KMS-11 (cell line): ENCODE measurements at regions not wholly inside any gene's neighbourhood (a gene's known extent, or its start where the extent isn't known, plus 50 kb on each side); places are given as distances from the start of the nearest gene placed in this dataset.

Experiments used
- H2AFZ ChIP-seq: fragments of 200-600 bp; sonication (generic); 2 replicates; pipeline ENCODE4 v1.6.1; 2016; ENCODE audit warnings: antibody characterized with exemption, mixed run types, low read depth
- H3K27ac ChIP-seq: fragments of 200-600 bp; sonication (generic); 2 replicates; pipeline ENCODE4 v1.6.1; 2016; ENCODE audit warnings: mild to moderate bottlenecking, mixed run types
- H3K27me3 ChIP-seq: fragments of 200-600 bp; sonication (generic); 2 replicates; pipeline ENCODE4 v1.6.1; 2017; ENCODE audit warnings: mild to moderate bottlenecking, low read depth, mixed run types, moderate library complexity; ENCODE audit not compliant: insufficient read depth
- H3K36me3 ChIP-seq: fragments of 200-600 bp; sonication (generic); 2 replicates; pipeline ENCODE4 v1.6.1; 2017; ENCODE audit warnings: mild to moderate bottlenecking, mixed run types; ENCODE audit not compliant: insufficient read depth
- H3K4me1 ChIP-seq: fragments of 200-600 bp; sonication (generic); 2 replicates; pipeline ENCODE4 v1.6.1; 2016; ENCODE audit warnings: mild to moderate bottlenecking, low read depth, mixed run types; ENCODE audit not compliant: poor library complexity, severe bottlenecking
- H3K4me2 ChIP-seq: fragments of 200-600 bp; sonication (generic); 2 replicates; pipeline ENCODE4 v1.7.0; 2016; ENCODE audit warnings: mild to moderate bottlenecking, mixed run types
- H3K4me3 ChIP-seq: fragments of 200-600 bp; sonication (generic); IDR thresholded peaks from 2 replicates; pipeline ENCODE4 v1.6.1; 2017; ENCODE audit warnings: low read depth, low read length, mixed read lengths; ENCODE audit not compliant: insufficient read depth
- H3K79me2 ChIP-seq: fragments of 200-600 bp; sonication (generic); 2 replicates; pipeline ENCODE4 v1.6.1; 2016; ENCODE audit warnings: low read depth, mixed run types; ENCODE audit not compliant: insufficient read depth
- H3K9ac ChIP-seq: fragments of 200-600 bp; sonication (generic); 2 replicates; pipeline ENCODE4 v1.6.1; 2016; ENCODE audit warnings: mild to moderate bottlenecking, mixed run types
- H4K20me1 ChIP-seq: fragments of 200-600 bp; sonication (generic); 2 replicates; pipeline ENCODE4 v1.6.1; 2016; ENCODE audit warnings: mild to moderate bottlenecking, mixed run types; ENCODE audit not compliant: insufficient read depth
- CTCF ChIP-seq: fragments of 200-600 bp; sonication (generic); conservative IDR thresholded peaks from 2 replicates; pipeline ENCODE4 v1.6.1; 2017; ENCODE audit warnings: low read depth, mild to moderate bottlenecking, antibody characterized with exemption, low read length, moderate library complexity, mixed read lengths

DNA sequence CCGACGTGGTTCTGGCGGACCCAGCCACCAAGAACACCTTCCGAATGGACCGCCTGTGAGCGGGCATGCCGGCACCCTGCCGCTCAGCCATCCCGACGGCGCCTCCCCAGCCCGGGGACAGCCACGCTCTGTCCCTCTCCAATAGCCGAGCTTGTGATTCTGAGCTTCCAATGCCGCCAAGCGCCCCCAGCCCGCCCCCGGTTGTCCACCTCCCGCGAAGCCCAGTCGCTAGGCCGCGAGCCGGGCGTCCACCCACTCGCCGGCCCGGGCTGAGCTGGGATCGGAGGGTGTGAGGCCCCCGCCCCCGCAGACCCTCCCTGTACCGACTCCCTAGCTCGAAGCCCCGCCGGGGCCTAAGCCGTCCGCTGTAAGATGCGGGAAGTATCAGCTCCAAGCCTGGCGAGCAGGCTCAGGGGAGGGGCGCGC lies 1195.1 kb upstream of the CHAC2 start:
- no peaks in the 10 kb centered on the region for H3K36me3 ChIP-seq
- H3K27me3 ChIP-seq, result no peaks in the 10 kb centered on the region
- H3K79me2 ChIP-seq, result no peaks in the 10 kb centered on the region
- H3K9ac ChIP-seq, result no peak overlapping the region
- no peaks in the 10 kb centered on the region for H4K20me1 ChIP-seq
- no peak overlapping the region for H3K4me3 ChIP-seq
- TF ChIP-seq CTCF, result no peak
- no peaks in the 10 kb centered on the region for H3K4me1 ChIP-seq
- no peak overlapping the region for H2AFZ ChIP-seq
- no peak overlapping the region for H3K27ac ChIP-seq
- no peak overlapping the region for H3K4me2 ChIP-seq

DNA sequence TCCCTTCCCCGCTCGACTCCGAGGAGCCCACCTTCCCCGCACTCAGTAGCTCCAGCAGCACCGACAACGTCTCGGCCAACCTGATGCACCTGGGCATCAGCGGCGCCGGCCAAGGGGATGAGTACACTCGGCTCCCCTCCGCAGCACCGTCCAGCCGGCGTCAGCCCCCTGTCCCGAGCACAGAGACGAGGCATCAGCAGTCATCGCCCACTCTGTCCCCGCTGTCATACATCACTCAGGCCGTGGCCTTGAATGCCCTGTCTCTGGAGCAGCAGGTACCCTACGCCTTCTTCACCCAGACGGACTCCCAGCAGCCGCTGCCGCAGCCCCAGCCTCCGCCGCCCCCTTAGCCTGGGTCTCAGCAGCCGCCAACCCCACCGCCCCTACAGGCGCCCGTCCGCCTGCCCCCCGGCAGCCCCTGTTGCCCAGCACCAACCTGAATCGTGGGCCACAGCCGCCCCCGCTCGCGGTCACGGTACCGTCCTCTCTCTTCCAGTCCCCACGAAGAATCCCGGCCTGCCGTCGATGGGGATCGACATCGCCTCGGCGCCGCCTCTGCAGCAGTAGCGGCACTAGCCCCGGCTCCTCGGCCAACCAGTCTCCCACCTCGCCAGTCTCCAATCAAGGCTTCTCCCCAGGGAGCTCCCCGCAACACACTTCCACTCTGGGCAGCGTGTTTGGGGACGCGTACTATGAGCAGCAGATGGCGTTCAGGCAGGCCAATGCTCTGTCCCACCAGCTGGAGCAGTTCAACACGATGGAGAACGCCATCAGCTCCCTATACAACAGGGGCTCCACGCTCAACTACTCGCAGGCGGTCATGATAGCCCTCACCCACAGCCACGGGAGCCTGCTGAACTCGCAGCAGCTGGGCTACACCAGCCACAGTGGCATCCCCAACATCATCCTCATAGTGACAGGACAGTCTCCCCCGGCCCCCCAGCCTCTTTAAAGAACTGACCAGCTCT lies 1195.9 kb upstream of the CHAC2 start:
- no peak for TF ChIP-seq CTCF
- H3K27me3 ChIP-seq, result no peaks in the 10 kb centered on the region
- H3K27ac ChIP-seq, result no peak overlapping the region
- H3K79me2 ChIP-seq, result no peaks in the 10 kb centered on the region
- H3K4me3 ChIP-seq, result no peak overlapping the region
- H4K20me1 ChIP-seq, result no peaks in the 10 kb centered on the region
- H3K36me3 ChIP-seq, result no peaks in the 10 kb centered on the region
- H3K9ac ChIP-seq, result no peak overlapping the region
- no peak overlapping the region for H3K4me2 ChIP-seq
- no peaks in the 10 kb centered on the region for H3K4me1 ChIP-seq
- no peak overlapping the region for H2AFZ ChIP-seq

GRCh38 chr2:52570716-52571115 lies 1196.9 kb upstream of the CHAC2 start:
- H3K27ac ChIP-seq, result no peak overlapping the region
- TF ChIP-seq CTCF, result no peak
- H3K4me1 ChIP-seq, result no peaks in the 10 kb centered on the region
- no peak overlapping the region for H2AFZ ChIP-seq
- H3K79me2 ChIP-seq, result no peaks in the 10 kb centered on the region
- no peak overlapping the region for H3K4me2 ChIP-seq
- H4K20me1 ChIP-seq, result no peaks in the 10 kb centered on the region
- H3K27me3 ChIP-seq, result no peaks in the 10 kb centered on the region
- H3K36me3 ChIP-seq, result no peaks in the 10 kb centered on the region
- no peak overlapping the region for H3K4me3 ChIP-seq
- H3K9ac ChIP-seq, result no peak overlapping the region

GRCh38 chr2:52563151-52563550 lies 1204.5 kb upstream of the CHAC2 start:
- H3K27ac ChIP-seq, result no peak overlapping the region
- H3K79me2 ChIP-seq, result no peaks in the 10 kb centered on the region
- H3K4me1 ChIP-seq, result no peaks in the 10 kb centered on the region
- no peak overlapping the region for H2AFZ ChIP-seq
- no peaks in the 10 kb centered on the region for H3K27me3 ChIP-seq
- no peaks in the 10 kb centered on the region for H3K36me3 ChIP-seq
- H3K4me3 ChIP-seq, result no peak overlapping the region
- H3K9ac ChIP-seq, result no peak overlapping the region
- no peak overlapping the region for H3K4me2 ChIP-seq
- H4K20me1 ChIP-seq, result no peaks in the 10 kb centered on the region
- TF ChIP-seq CTCF, result no peak
